ENCODE measurements at regions not wholly inside any gene's neighbourhood (a gene's known extent, or its start where the extent isn't known, plus 50 kb on each side); places are given as distances from the start of the nearest gene placed in this dataset.
"Not testable (repeated sequence)": the region's sequence is repeated elsewhere in the genome, so short reads cannot be mapped to it uniquely, and the experiment has no call there.

DNA sequence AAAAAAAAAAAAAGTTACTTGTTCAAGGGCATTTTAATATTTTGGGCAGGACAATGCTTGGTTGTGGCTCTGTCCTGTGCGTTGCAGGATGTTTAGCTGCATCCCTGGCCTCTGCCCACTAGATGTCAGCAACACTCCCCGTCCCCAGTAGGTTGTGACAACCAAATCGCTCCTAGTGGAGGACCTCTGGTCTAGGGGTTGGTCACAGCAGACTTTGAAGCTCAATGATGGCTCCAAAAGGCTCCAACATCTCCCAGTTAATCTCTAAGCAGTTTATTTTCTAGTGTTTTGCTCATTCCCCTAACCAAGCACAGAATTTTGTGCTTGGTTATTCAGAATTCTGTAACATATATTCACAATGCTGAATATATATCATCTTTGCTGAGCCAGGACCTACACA lies 67.0 kb downstream of the CHRNA1 start:
- peak; percentile 60 for FAIRE-seq
- DNase-seq (ENCODE audit: low spot score) = peak; percentile 39

DNA sequence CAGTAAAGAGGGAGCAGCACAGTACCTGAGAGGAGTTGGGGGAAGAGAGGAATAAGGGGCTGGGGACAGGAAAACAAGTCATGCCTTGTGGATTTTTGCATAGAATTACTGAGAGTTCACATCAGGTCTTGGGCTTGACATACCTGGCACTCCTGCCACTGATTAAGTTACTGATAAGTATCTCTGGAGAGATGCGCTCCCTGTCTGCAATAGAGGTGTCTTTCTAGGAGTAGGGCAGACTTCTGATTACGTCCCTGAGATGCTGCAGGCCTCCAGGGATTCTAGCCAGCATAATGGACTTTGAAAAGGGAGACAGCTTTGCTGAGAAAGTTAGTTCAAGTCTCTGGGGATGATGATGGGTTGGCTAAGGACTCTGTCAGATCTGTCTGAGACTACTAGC lies 69.4 kb downstream of the CHRNA1 start:
- DNase-seq (ENCODE audit: low spot score) (no peak), FAIRE-seq (no peak)

DNA sequence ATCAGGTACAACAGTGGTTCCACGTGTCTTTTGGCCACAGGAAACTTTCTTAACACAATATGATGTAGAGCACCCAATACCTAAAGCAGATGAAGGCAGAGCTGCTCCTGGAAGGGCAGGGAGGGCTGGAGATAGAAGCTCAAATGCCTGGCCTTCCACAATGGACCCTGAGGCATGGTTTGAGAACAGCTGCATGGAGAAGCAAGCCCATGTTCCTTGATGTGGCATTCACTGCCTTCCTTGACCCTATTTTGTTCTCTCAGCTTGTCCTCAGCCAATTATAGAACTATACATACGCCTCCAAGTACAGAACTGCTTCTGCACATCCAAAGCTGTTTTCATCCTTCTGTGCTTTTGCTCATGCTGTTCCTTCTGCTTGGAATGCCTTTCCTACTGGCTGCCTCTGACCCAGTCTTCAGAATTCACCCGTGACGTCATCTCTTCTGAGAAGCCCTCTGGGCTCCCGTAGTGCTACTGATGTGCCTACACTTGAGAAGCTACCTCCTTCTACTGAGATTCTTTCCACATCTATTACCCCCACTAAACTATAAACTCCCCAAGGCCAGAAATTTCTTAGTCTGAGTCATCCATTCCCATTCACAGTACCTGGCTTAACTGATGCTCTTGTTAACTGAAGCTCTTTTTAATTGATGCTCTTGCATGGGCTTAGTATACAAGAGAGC lies 69.9 kb downstream of the CHRNA1 start:
- no peak for FAIRE-seq

DNA sequence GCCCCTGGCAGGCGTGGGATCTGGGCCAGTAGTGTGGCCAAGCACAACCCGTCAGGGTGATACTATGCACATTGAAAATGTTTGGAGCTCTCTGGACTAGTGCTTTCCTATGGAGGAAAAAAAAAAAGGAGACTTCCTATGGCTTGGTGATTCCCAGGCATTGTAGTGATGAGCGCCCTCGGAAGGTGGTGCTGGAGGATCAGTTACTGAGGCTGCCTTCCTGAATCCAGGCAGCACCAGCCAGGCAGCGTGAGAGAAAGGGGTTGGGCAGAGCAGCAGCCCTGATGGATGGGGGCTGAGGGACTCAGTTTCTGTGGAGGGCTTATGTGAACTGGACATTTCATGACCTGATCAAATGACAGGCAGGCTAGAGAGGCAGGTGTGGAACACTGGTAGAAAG lies 70.9 kb downstream of the CHRNA1 start:
- FAIRE-seq = no peak
- DNase-seq (ENCODE audit: low spot score) = no peak

More for the DNA sequence above, 69.9 kb downstream of the CHRNA1 start:
- no peak for DNase-seq (ENCODE audit: low spot score)

DNA sequence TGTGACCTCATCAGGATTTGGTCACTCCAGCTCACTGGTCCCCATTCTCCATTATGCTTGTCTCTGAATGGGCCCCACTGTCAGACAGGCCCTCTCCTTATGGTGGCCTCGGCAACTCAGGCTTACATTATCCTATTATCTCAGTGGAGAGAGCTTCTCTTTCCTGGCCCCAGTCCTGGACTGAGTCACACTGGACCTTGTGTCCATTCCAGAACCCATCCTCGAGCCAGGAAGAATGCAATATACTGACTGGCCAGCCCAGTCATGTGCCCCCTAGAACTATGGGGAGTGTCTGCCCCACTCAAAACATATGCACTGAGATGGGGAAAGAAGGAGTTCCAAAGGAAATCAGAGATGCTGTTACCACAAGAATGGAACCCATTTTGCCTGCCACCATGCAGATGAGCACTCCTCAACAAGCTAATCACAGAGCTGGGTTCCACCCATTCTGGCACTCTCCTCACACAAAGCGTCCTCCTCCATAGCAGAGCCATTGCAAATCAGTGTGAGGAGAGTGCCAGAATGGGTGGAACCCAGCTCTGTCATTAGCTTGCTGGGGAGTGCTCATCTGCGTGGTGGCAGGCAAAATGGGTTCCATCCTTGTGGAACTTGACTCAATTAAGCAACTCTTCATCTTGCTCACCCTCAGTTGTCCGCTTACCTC lies 71.9 kb downstream of the CHRNA1 start:
- FAIRE-seq (no peak), DNase-seq (ENCODE audit: low spot score) (no peak)

DNA sequence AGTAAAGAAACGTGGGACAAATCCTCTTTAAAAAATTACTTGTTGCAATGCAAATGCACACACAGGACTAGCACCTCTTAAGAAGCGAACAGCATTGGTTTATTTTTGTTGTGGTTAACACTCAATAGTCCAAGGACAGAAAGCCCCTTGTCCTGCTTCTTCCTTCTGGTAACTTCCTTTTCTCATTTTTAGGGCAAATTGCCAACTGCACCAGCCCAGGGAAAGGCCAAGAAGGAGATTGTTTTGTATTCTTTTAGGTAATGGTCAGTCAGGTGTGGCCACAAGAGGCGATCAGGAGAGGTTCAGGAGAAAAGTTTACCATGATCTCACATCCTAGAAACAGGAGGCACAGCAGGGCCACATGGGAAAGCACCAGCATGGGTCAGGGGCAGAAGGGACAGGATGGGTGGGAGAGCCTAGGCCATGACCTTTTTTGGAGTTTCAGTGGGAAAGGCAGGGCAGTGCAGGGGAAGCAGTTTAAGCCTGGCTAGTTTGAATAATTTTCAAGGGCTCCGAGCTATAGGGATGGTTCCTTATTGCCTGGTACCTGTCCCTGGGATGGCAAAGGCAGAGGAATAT lies 73.0 kb downstream of the CHRNA1 start:
- DNase-seq (ENCODE audit: low spot score) = no peak
- no peak for FAIRE-seq

DNA sequence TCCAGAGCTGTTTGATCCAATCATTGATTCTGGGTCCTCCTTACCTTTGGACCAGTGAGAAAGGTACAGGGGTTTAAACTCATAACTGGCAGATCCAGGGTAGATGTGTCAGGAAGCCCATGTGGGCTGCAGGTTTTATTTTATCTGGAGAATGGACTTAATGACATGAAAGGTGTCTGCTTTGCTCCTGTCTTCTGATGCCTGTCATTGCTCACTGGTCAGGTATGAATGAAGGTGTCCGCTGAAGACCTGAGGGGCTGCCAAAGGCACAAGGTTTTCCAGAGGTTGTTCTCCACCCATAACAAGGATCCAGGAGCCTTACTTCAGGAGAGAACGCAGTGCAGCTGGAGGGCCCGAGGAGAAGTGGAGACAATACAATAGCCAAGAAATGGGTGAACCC lies 74.2 kb downstream of the CHRNA1 start:
- FAIRE-seq = no peak
- no peak for DNase-seq (ENCODE audit: low spot score)

DNA sequence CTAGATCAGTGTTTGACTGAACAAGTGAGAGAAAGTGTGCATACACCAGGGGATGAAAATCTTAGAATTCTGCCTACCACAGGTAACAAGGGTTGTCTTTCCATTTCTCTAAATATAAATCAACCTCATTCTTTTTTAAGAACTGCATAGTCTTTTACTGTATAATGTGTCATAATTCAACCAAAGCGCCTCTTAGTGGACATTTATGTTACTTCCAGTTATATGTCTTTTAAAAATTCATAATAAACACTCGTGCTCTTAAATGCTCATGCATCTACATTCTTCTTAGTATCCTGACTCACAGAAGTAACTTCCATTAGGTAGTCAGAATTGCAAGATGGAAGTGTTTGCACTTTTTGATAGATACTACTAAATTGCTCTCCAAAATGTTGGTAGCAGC lies 76.2 kb downstream of the CHRNA1 start:
- FAIRE-seq (peak; percentile 29), DNase-seq (ENCODE audit: low spot score) (peak; percentile 22)

DNA sequence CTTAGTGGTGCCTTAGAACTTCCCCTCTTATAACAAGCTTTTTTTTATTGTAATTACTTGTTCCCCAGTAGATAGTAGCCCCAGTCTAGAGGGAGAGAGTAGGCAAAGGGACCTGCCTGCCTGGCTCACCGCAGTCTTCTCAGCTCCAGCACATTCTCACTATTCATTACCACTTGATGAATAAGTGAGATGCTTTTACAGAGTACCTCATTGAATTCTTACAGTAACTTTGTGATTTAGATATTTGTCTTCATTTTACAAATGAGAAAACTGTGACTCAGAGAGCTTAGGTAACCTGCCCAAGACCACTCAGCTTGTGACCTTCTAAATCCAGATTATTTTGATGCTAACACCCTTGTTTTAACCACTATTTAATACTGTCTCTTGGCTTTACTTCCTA lies 77.8 kb downstream of the CHRNA1 start:
- FAIRE-seq = no peak
- DNase-seq (ENCODE audit: low spot score) = no peak

DNA sequence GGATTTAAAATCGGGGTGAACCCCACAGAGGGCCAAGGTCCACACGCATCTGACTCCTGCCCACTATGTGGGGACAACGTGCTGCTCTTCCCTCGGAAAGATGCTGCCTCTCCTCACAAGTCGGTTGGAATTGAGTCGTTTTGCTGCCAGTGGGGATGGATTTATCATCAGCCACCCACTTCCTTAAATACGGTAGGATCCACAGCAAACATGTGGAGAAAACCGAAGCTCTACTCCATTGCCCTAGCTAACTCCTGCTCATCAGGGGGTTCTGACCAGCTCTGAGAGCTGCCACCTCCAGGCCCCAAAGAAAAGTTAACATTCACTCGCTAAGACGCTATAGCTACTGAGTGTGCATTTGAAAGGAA lies 80.9 kb downstream of the CHRNA1 start:
- no peak for DNase-seq (ENCODE audit: low spot score)
- FAIRE-seq = no peak

DNA sequence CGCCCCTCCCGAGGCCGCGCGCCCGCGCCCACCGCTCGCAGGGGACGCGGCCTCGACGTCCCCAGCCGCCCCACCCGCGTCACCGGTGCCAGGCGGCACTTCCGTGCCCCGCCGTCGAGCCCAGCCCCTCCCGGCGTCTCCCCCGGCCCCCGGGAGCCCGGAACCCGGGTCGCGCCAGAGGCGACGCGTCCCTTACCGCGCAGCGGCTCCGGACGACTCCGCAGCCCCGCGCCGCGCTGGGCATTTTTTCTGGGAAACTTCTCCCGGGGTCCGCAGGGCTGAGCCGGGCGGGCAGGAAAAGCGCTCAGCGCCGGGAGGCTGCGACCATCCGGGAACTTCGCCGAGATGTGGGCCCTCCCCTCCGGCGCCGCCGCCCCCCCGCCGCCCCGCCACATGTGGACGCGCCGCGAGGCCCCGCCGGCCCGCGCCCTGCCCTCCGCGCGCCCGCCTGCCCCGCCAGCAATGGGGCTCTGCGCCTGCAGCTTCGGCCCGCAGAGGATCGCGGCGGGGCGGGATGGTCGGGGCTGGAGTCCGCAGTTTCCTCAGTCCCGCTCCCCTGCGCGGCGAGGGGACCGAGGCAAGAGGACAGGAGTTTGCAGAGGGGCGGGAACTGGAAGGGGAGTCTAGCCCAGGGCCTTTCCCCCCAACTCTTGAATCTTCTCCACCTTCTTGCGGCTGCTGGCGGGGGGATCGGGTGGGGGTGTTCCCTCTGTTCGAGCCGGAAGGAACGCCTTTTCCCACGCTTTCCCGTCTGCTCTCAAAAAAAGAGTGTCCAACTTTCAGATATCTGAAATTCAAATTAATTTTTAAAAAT lies 81.5 kb downstream of the CHRNA1 start:
- DNase-seq (ENCODE audit: low spot score) = peak; percentile 26
- no peak for FAIRE-seq

DNA sequence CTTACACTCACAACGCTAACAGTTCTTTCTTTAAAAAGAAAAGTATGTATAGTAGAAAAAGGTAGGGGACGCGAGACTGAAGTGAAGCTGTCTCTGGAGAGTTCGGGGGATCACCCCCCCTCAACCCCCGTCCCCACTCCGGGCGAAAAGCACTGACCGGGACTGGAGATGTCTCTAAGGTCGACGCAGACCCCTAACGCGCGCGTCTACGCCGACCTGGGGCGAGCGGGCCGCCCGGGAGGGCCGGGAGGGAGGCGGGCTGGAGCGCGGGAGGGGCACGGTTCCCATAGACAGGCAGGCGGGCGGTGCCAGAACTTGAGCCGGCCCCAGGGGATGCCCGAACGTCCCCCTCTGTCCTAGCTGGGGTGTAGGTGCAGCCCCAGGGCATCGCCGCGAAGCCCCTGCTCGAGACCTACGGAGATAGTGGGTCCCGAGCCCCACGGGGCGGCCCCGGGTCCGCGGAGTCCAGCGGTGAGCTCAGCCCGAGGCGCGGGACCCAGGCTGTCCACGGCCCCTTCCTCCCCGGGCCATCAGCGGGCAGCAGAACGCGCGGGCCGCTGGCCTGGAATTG lies 82.2 kb downstream of the CHRNA1 start:
- no peak for FAIRE-seq
- no peak for DNase-seq (ENCODE audit: low spot score)

DNA sequence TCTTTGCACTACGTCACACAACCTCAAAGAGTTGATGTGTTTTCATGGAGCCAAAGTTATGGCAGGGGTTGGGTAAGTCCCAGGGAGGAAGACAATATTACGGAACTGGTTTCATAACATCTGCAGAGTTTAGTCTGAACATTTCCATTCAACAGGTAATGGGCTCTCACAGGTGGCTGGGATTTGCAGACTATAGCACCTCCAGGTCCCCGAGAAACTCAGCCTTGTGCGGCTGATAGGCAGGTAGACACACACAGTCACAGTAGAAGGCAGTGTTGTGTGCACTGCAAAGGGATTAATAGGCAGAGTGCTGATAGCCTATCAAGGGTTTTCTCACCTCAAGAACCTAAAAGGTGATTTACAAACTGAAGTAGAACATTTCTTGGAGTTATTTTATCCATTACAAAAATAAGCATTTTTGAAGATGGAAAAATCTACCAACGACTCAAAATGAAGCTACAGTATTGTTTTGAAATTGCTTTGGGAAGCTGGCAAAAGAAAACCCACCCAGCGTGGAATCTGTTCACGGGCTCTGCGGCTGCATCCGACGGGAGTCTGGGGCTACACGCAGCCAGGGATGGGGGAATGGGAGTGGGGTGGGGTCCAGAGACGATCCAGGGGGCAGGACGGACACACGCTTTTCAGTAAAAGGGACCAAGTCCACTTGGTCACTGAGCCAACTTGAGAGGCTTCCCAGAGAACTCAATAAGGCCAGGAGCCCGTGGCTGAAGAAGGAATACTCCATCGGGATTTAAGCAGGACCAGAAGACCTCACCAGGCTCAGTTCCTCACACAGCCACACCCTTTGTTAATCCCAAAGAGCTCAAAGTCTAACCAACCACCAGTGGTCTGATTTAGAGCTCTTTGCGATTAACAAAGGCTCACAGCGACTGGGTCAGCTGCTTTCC lies 82.9 kb downstream of the CHRNA1 start:
- FAIRE-seq (no peak), DNase-seq (ENCODE audit: low spot score) (no peak)

DNA sequence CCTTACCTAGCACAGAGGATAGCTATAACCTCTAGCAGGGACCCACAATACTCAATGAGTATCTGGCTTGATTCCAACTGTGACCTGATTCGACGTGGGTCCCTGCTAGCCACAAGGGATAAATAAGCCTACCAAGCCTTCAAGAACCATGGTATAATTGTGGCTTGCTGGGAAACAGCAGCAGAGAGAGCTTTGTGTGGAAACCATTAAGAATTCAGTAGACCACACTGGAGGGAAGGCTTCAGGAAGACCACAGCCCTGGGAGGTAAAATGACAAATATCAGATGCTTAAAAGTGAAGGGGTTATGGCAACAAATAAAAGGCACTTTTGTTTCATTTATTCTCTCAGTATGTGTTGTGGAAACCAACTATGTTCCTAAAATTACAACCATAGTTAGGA lies 82.6 kb upstream of the WIPF1 start:
- FAIRE-seq = no peak

DNA sequence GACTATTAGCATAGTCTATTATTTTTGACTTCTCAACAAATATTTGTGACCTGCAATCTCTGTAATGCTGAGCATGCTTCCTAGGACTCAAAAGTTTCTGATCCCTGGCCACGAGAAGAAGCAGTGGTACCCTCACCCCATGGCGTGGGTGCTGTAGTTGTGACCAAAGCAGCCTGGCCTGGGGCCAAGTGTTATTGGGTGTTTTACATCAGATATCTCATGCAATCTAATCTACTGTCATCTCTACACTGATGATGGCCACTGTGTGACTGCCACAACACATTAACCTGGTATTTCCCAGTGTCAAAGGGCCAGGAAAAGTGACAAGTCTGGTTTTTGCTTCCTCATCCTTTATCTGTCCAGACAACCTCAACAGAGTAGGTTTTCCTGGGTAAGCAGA lies 80.8 kb upstream of the WIPF1 start:
- DNase-seq (ENCODE audit: low spot score) (no peak), FAIRE-seq (no peak)

More for the DNA sequence above, 82.6 kb upstream of the WIPF1 start:
- no peak for DNase-seq (ENCODE audit: low spot score)

DNA sequence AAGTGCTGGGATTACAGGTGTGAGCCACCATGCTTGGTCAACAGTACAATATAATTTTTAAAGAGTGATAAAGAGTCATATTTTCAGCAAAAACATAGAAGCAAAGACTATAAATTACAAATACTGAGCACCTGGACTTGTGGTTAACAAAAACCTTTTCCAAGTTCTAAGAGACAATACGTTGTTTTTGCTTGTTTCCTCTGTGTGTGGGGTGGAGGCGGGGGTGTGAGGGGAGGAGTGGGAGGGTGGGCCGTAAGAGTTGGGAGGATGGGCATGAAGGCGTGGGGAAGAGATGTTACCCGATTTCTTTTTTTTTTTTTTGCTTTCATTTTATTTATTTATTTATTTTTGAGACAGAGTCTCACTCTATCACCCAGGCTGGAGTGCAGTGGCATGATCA lies 78.0 kb upstream of the WIPF1 start:
- FAIRE-seq (no peak), DNase-seq (ENCODE audit: low spot score) (no peak)

DNA sequence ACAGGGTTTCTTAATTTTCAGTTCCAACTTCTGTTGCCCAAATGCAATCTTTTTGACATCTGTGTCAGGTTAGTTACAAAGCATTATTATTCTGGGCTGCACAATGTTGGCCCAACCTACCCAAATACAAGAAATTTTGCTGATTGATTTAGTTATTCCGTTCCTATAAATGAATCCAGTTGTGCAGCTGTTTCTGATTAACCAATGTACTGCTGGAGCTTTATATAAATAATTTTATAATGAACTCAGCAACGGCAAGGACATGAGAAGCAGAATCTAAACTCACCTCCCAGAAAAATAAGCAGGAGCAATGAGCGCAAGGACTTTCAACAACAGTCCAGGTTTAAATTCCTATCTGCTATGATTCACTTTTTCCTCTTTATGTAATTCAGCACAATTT lies 76.3 kb upstream of the WIPF1 start:
- FAIRE-seq (no peak), DNase-seq (ENCODE audit: low spot score) (no peak)

DNA sequence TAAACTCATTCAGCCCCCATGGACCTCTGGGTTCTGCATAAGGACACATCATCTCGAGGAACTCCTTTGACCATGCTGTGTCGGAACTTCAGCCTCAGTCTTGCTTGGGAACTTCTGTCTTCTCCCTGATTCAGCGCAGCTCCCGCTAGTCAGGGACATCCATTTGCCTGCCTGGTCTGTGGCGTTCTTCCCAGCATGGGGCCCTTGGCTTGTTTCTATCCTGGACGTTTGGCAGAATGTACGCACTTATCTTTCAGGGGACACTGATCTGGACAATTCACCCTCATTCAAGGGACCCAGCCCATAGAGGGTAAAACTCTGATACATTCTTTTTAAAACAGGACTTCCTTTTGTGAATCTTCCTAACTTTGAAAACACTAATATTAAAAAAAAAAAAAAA lies 75.8 kb upstream of the WIPF1 start:
- FAIRE-seq (no peak), DNase-seq (ENCODE audit: low spot score) (no peak)

DNA sequence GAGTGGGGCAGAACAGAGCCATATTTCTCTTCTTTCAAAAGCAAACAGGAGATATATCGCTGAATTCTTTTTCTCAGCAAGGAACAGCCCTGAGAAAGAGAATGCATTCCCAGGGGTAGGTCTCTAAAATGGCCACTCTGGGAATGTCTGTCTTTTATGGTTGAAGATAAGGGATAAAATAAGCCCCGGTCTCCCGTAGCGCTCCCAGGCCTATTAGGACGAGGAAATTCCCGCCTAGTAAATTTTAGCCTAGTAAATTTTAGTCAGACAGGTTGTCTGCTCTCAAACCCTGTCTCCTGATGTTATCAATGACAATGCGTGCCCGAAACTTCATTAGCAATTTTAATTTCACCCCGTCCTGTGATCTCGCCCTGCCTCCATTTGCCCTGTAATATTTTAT lies 73.9 kb upstream of the WIPF1 start:
- not testable (repeated sequence) for FAIRE-seq; DNase-seq (ENCODE audit: low spot score)

DNA sequence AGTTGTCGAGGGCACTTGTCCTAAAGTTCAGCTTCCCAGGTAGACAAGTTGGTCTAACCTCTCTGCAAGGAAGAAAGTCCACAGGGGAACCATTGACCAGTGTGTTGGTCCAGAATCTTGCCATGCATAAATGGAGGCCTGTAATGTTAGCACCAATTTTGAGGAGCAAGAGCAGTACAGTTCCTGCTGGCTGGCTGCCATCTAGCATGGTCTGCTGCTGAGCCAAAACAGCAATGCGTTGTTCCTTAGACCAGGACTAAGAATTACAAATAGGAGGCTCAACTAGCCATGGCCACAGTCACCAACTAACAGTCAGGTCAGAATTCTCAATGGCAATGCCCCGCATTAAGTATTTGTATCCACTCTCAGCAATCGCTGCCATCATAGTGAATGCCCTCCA lies 72.8 kb upstream of the WIPF1 start:
- DNase-seq (ENCODE audit: low spot score) (no peak), FAIRE-seq (no peak)

DNA sequence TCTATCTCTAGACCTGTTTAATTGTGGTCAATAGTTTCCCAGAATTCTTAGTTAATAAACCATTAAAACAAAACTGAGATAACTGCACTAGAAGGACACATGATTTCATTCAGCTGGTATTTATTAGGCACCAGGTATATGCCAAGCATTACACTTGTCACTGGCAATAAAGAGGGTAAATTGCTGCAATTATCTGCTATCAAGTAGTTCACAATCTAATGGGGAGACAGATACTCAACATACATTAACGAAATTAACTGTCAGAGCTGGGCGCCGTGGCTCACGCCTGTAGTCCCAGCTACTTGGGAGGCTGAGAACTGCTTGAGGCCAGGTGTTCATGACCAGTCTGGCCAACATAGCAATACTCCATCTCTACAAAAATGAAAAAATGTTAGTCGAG lies 71.7 kb upstream of the WIPF1 start:
- FAIRE-seq (no peak), DNase-seq (ENCODE audit: low spot score) (no peak)
